H1 (cell line): ENCODE measurements at regions not wholly inside any gene's neighbourhood (a gene's known extent, or its start where the extent isn't known, plus 50 kb on each side); places are given as distances from the start of the nearest gene placed in this dataset.
A peak's percentile ranks its signal among the peaks of the same experiment; 100 is the strongest.

Experiments used
- CTCF ChIA-PET: fragments of 300-600 bp; sonication (Branson Sonifier 250); formaldehyde crosslinking; loops from one replicate; lab custom pipeline; 2021; ENCODE audit not compliant: partially characterized antibody; lab: Charles Lee
- POLR2A ChIA-PET: fragments of 300-600 bp; sonication (Branson Sonifier 250); formaldehyde crosslinking; loops from one replicate; lab custom pipeline; 2021; ENCODE audit warnings: inconsistent platforms; ENCODE audit not compliant: partially characterized antibody; lab: Charles Lee
- DNase-seq, 2 experiments: peaks; one replicate each; pipeline versions ENCODE4 v3.0.0 to v3.0.0-alpha.2; 2010 to 2022; ENCODE audit warnings: low spot score in 2 of 2, low read depth in 1 of 2, mixed read lengths in 1 of 2
- FAIRE-seq: peaks from 2 replicates; lab custom pipeline; 2011; peaks lifted over from hg19 to GRCh38; lab: Jason Lieb, UNC
- H2AFZ ChIP-seq: 2 replicates; pipeline ENCODE4 v1.8.1; 2012; ENCODE audit warnings: low read length, inconsistent platforms
- H2AK5ac ChIP-seq: 2 replicates; pipeline ENCODE4 v1.6.1; 2013; ENCODE audit warnings: low read depth, low read length
- H2BK120ac ChIP-seq: replicated peaks from 2 replicates; pipeline ENCODE3; 2013; ENCODE audit warnings: low read depth, low read length, inconsistent platforms
- H2BK12ac ChIP-seq: 2 replicates; pipeline ENCODE4 v1.6.1; 2013; ENCODE audit warnings: low read depth, low read length
- H2BK15ac ChIP-seq: 2 replicates; pipeline ENCODE4 v1.6.1; 2013; ENCODE audit warnings: low read length
- H2BK20ac ChIP-seq: 2 replicates; pipeline ENCODE4 v1.6.1; 2013; ENCODE audit warnings: low read length
- H2BK5ac ChIP-seq: 2 replicates; pipeline ENCODE4 v1.6.1; 2013; ENCODE audit warnings: low read depth, low read length
- H3K14ac ChIP-seq: 2 replicates; pipeline ENCODE4 v1.6.1; 2013; ENCODE audit warnings: inconsistent platforms; ENCODE audit not compliant: insufficient read length
- H3K18ac ChIP-seq: 2 replicates; pipeline ENCODE4 v1.6.1; 2013; ENCODE audit warnings: low read length; ENCODE audit errors: extremely low read depth
- H3K23ac ChIP-seq: 2 replicates; pipeline ENCODE4 v1.6.1; 2013; ENCODE audit warnings: inconsistent platforms; ENCODE audit not compliant: insufficient read length
- H3K23me2 ChIP-seq: 2 replicates; pipeline ENCODE4 v1.6.1; 2013; ENCODE audit warnings: low read depth, low read length
- H3K27ac ChIP-seq: 2 replicates; pipeline ENCODE4 v1.6.1; 2011; ENCODE audit warnings: low read depth, low read length, inconsistent platforms
- H3K27me3 ChIP-seq, 4 experiments: replicated peaks in 1 of 4; 1 replicate in 1 of 4; 2 replicates in 3 of 4; pipeline versions ENCODE4 v1.6.1 to v1.8.1; 2011 to 2013; ENCODE audit warnings: low read length in 3 of 4, mild to moderate bottlenecking in 3 of 4, inconsistent platforms in 2 of 4, mixed read lengths in 2 of 4, moderate library complexity in 1 of 4; ENCODE audit not compliant: control insufficient read depth in 3 of 4, insufficient read depth in 3 of 4; ENCODE audit errors: extremely low read depth in 1 of 4
- H3K36me3 ChIP-seq, 4 experiments: 2 replicates each; pipeline versions ENCODE4 v1.6.1 to v1.8.1; 2011 to 2013; ENCODE audit warnings: mild to moderate bottlenecking in 4 of 4, low read length in 3 of 4, moderate library complexity in 2 of 4, control low read depth in 1 of 4, inconsistent platforms in 1 of 4; ENCODE audit not compliant: insufficient read depth in 4 of 4, control insufficient read depth in 2 of 4
- H3K4ac ChIP-seq: replicated peaks from 2 replicates; pipeline ENCODE3; 2013; ENCODE audit warnings: low read length, low read depth, mixed read lengths, inconsistent platforms; ENCODE audit not compliant: insufficient read length
- H3K4me1 ChIP-seq, 4 experiments: replicated peaks in 1 of 4; 1 replicate in 1 of 4; 2 replicates in 3 of 4; pipeline versions ENCODE4 v1.6.1 to v1.8.1; 2011 to 2013; ENCODE audit warnings: low read length in 3 of 4, inconsistent platforms in 2 of 4, mixed read lengths in 1 of 4; ENCODE audit not compliant: insufficient read depth in 4 of 4, control insufficient read depth in 3 of 4
- H3K4me2 ChIP-seq, 2 experiments: 2 replicates each; pipeline versions ENCODE4 v1.6.1 to v1.8.1; 2011 to 2013; ENCODE audit warnings: low read depth in 2 of 2, low read length in 2 of 2, control low read depth in 1 of 2, inconsistent platforms in 1 of 2, mild to moderate bottlenecking in 1 of 2; ENCODE audit not compliant: insufficient read depth in 1 of 2
- H3K4me3 ChIP-seq, 4 experiments: fragments of 200-600, 300-600 bp in 1 of 4; sonication (generic), shearing (Covaris generic), sonication (Bioruptor Twin) in 1 of 4; 2 replicates each; pipeline versions ENCODE4 v1.5.1 to v1.8.1; 2011 to 2016; ENCODE audit warnings: low read length in 4 of 4, low read depth in 3 of 4, control low read depth in 2 of 4, inconsistent platforms in 2 of 4, mild to moderate bottlenecking in 2 of 4, mixed read lengths in 1 of 4, moderate library complexity in 1 of 4; ENCODE audit not compliant: insufficient read depth in 2 of 4; ENCODE audit errors: extremely low read depth in 1 of 4
- H3K56ac ChIP-seq: replicated peaks from 2 replicates; pipeline ENCODE3; 2013; ENCODE audit warnings: low read depth, mild to moderate bottlenecking, mixed read lengths, low read length, inconsistent platforms; ENCODE audit not compliant: insufficient read length
- H3K79me1 ChIP-seq: 2 replicates; pipeline ENCODE4 v1.6.1; 2013; ENCODE audit warnings: low read depth, low read length, control low read depth
- H3K79me2 ChIP-seq, 2 experiments: 2 replicates each; pipeline versions ENCODE4 v1.6.1 to v1.8.1; 2012 to 2013; ENCODE audit warnings: low read length in 2 of 2, mild to moderate bottlenecking in 2 of 2, inconsistent platforms in 1 of 2; ENCODE audit not compliant: insufficient read depth in 2 of 2, control insufficient read depth in 1 of 2
- H3K9ac ChIP-seq, 4 experiments: replicated peaks in 1 of 4; 1 replicate in 1 of 4; 2 replicates in 3 of 4; pipeline versions ENCODE4 v1.6.1 to v1.8.1; 2011 to 2013; ENCODE audit warnings: low read depth in 3 of 4, low read length in 3 of 4, control low read depth in 2 of 4, mild to moderate bottlenecking in 2 of 4, moderate library complexity in 2 of 4, inconsistent platforms in 1 of 4; ENCODE audit errors: extremely low read depth in 1 of 4
- H3K9me3 ChIP-seq, 2 experiments: 2 replicates each; pipeline versions ENCODE4 v1.6.1 to v1.8.1; 2012 to 2013; ENCODE audit warnings: mild to moderate bottlenecking in 2 of 2, moderate library complexity in 2 of 2, control low read depth in 1 of 2, inconsistent platforms in 1 of 2, low read depth in 1 of 2, low read length in 1 of 2, mixed read lengths in 1 of 2; ENCODE audit not compliant: insufficient read depth in 2 of 2
- H4K20me1 ChIP-seq, 2 experiments: replicated peaks in 1 of 2; 2 replicates each; pipeline versions ENCODE3 to v1.8.1; 2011 to 2013; ENCODE audit warnings: inconsistent platforms in 2 of 2, low read length in 2 of 2, mild to moderate bottlenecking in 1 of 2; ENCODE audit not compliant: insufficient read depth in 2 of 2, control insufficient read depth in 1 of 2
- H4K5ac ChIP-seq: 2 replicates; pipeline ENCODE4 v1.6.1; 2013; ENCODE audit warnings: low read length, low read depth, mixed read lengths, inconsistent platforms; ENCODE audit not compliant: insufficient read length
- H4K8ac ChIP-seq: 2 replicates; pipeline ENCODE4 v1.8.0; 2013; ENCODE audit warnings: mild to moderate bottlenecking, moderate library complexity, low read length, inconsistent platforms; ENCODE audit not compliant: insufficient read depth; ENCODE audit errors: extremely low read depth
- H4K91ac ChIP-seq: replicated peaks from 2 replicates; pipeline ENCODE3; 2013; ENCODE audit warnings: low read length, mixed read lengths, inconsistent platforms; ENCODE audit not compliant: insufficient read length
- BCL11A ChIP-seq, 2 experiments: IDR thresholded peaks; one replicate each; pipeline ENCODE4 v1.6.1; 2011; ENCODE audit warnings: low read depth in 2 of 2, low read length in 2 of 2, mild to moderate bottlenecking in 2 of 2
- MAX ChIP-seq: IDR thresholded peaks from 2 replicates; pipeline ENCODE4 v1.6.1; 2012; ENCODE audit warnings: inconsistent platforms
- POU5F1 ChIP-seq: IDR thresholded peaks from 2 replicates; pipeline ENCODE4 v1.6.1; 2011; ENCODE audit warnings: low read depth, mild to moderate bottlenecking, low read length, moderate library complexity
- SIX5 ChIP-seq: IDR thresholded peaks from 2 replicates; pipeline ENCODE4 v1.6.1; 2011; ENCODE audit warnings: mild to moderate bottlenecking, low read depth, low read length
- SP2 ChIP-seq: IDR thresholded peaks from 2 replicates; pipeline ENCODE4 v1.6.1; 2012; ENCODE audit warnings: mild to moderate bottlenecking, low read length, inconsistent platforms
- TEAD4 ChIP-seq: IDR thresholded peaks from 2 replicates; pipeline ENCODE4 v1.6.1; 2012; ENCODE audit warnings: low read depth, low read length, inconsistent platforms, mixed read lengths
- WGBS, 2 experiments: shearing (Covaris generic) in 1 of 2; methylation state at CpG; one replicate each; pipeline versions ENCODE4 v1.1.6 to v1.1.7; 2013 to 2015; ENCODE audit warnings: low lambda C conversion rate in 2 of 2, mixed read lengths in 2 of 2, inconsistent platforms in 1 of 2, low coverage in 1 of 2, missing lambda C conversion rate in 1 of 2; ENCODE audit not compliant: insufficient replicate concordance in 2 of 2, insufficient coverage in 1 of 2, insufficient read length in 1 of 2; ENCODE audit errors: extremely low coverage in 1 of 2, missing lambda C conversion rate in 1 of 2; 5-methylcytosine and 5-hydroxymethylcytosine counted together

- no peak overlapping the region for H4K5ac ChIP-seq
- no peak overlapping the region for H3K56ac ChIP-seq
- no peak overlapping the region for H3K27ac ChIP-seq
- H3K9me3 ChIP-seq, result no peaks in the 10 kb centered on the region
- POLR2A ChIA-PET, result interaction anchor here (0.7 to 0.9 kb wide), 2 partner anchors 25 to 136 kb away, joined by 4 to 5 read pairs; no protein-coding TSS in a partner anchor
- no peak overlapping the region for H2AFZ ChIP-seq
- no peaks in the 10 kb centered on the region for H3K27me3 ChIP-seq
- no peak overlapping the region for H3K9ac ChIP-seq
- H3K4me2 ChIP-seq, result no peak overlapping the region
- DNase-seq (no peak), FAIRE-seq (peak; percentile 13)
- no peak overlapping the region for H3K14ac ChIP-seq
- H3K23me2 ChIP-seq, result no peaks in the 10 kb centered on the region
- no peak overlapping the region for H2BK20ac ChIP-seq
- H2BK120ac ChIP-seq, result no peak overlapping the region
- H2BK15ac ChIP-seq, result no peak overlapping the region
- H2AK5ac ChIP-seq, result no peak overlapping the region
- no peak overlapping the region for H3K4ac ChIP-seq
- no peaks in the 10 kb centered on the region for H3K79me1 ChIP-seq
- TF ChIP-seq SIX5 (no peak), TEAD4 (peak; percentile 75), MAX (peak; percentile 16; the same call in 1 of the 2 replicates), BCL11A (IDR thresholded peaks at IDR 0.05; ENCODE audit: low read depth in 2 of 2, low read length in 2 of 2) (no peak), POU5F1 (0 out of 2 replicates have a peak, but pooled peaks have one; percentile 63), SP2 (no peak)
- H3K18ac ChIP-seq, result no peak overlapping the region
- no peaks in the 10 kb centered on the region for H3K36me3 ChIP-seq
- H4K91ac ChIP-seq, result no peak overlapping the region
- H3K79me2 ChIP-seq, result no peaks in the 10 kb centered on the region
- WGBS, 2 experiments, result 24% methylated on average over 1 of the region's 1 CpG; no CpG with 5 or more reads in 1 of the 2 experiments
- no peak overlapping the region for H2BK12ac ChIP-seq
- H3K4me1 ChIP-seq, result peaks cover 0 to 11% (median 2%) of the 10 kb centered on the region in 4 experiments; a peak in 5 of 7 replicates
- no peak overlapping the region for H4K8ac ChIP-seq
- H2BK5ac ChIP-seq, result no peak overlapping the region
- no peak overlapping the region for H3K23ac ChIP-seq
- no peaks in the 10 kb centered on the region for H4K20me1 ChIP-seq
- peak overlapping the region in 1 of 4 experiments; percentile 7; a peak in 1 of 8 replicates for H3K4me3 ChIP-seq
- CTCF ChIA-PET, result interaction anchor here (0.6 to 1.6 kb wide), 3 partner anchors 12 to 136 kb away, joined by 3 to 4 read pairs (median 3); no protein-coding TSS in a partner anchor
Observed at GRCh38 chr13:82011355-82011754, 1670.4 kb upstream of the SPRY2 start.
